H9 (cell line): ENCODE measurements at regions not wholly inside any gene's neighbourhood (a gene's known extent, or its start where the extent isn't known, plus 50 kb on each side); places are given as distances from the start of the nearest gene placed in this dataset.

Source experiments
- DNase-seq: peaks from one replicate; pipeline ENCODE4 v3.0.0-alpha.2; 2017
- H2AFZ ChIP-seq: one replicate; pipeline ENCODE4 v1.6.1; 2013; ENCODE audit warnings: mild to moderate bottlenecking, low read length, control low read depth, moderate library complexity
- H2AK5ac ChIP-seq: 2 replicates; pipeline ENCODE4 v1.6.1; 2013; ENCODE audit warnings: low read length, control low read depth, mixed read lengths; ENCODE audit not compliant: insufficient read length
- H2BK120ac ChIP-seq: one replicate; pipeline ENCODE4 v1.6.1; 2013; ENCODE audit warnings: low read depth, mild to moderate bottlenecking, low read length, control low read depth, inconsistent platforms; ENCODE audit not compliant: poor library complexity, severe bottlenecking
- H2BK12ac ChIP-seq: 2 replicates; pipeline ENCODE4 v1.6.1; 2013; ENCODE audit warnings: low read length, control low read depth, mixed read lengths, low read depth; ENCODE audit not compliant: insufficient read length
- H2BK15ac ChIP-seq: 2 replicates; pipeline ENCODE4 v1.6.1; 2013; ENCODE audit warnings: low read depth, low read length, control low read depth
- H2BK20ac ChIP-seq: one replicate; pipeline ENCODE4 v1.6.1; 2013; ENCODE audit warnings: low read depth, mild to moderate bottlenecking, low read length, control low read depth, inconsistent platforms; ENCODE audit not compliant: poor library complexity, severe bottlenecking
- H2BK5ac ChIP-seq: 2 replicates; pipeline ENCODE4 v1.6.1; 2013; ENCODE audit warnings: low read length, control low read depth, mixed read lengths; ENCODE audit not compliant: insufficient read length
- H3K14ac ChIP-seq: 2 replicates; pipeline ENCODE4 v1.6.1; 2013; ENCODE audit warnings: low read length, control low read depth; ENCODE audit not compliant: insufficient read depth
- H3K18ac ChIP-seq: 2 replicates; pipeline ENCODE4 v1.6.1; 2013; ENCODE audit warnings: low read depth, mild to moderate bottlenecking, mixed read lengths, low read length, control low read depth; ENCODE audit not compliant: insufficient read length
- H3K23ac ChIP-seq: 2 replicates; pipeline ENCODE4 v1.6.1; 2013; ENCODE audit warnings: low read length, control low read depth, mixed read lengths, low read depth; ENCODE audit not compliant: insufficient read length
- H3K23me2 ChIP-seq: 2 replicates; pipeline ENCODE4 v1.6.1; 2013; ENCODE audit warnings: low read depth, mild to moderate bottlenecking, mixed read lengths, low read length, control low read depth; ENCODE audit not compliant: insufficient read length, poor library complexity, severe bottlenecking
- H3K27ac ChIP-seq: 2 replicates; pipeline ENCODE4 v1.5.1; 2013; ENCODE audit warnings: low read length, control low read depth, mixed read lengths, low read depth; ENCODE audit not compliant: insufficient read length
- H3K27me3 ChIP-seq: 2 replicates; pipeline ENCODE4 v1.6.1; 2013; ENCODE audit warnings: low read length, control low read depth, inconsistent platforms; ENCODE audit not compliant: insufficient read depth
- H3K4ac ChIP-seq: 2 replicates; pipeline ENCODE4 v1.6.1; 2013; ENCODE audit warnings: low read depth, mild to moderate bottlenecking, control low read depth, inconsistent platforms, low read length, moderate library complexity
- H3K4me1 ChIP-seq: 2 replicates; pipeline ENCODE4 v1.6.1; 2013; ENCODE audit warnings: low read length, control low read depth, inconsistent platforms; ENCODE audit not compliant: insufficient read depth
- H3K4me2 ChIP-seq: 2 replicates; pipeline ENCODE4 v1.6.1; 2013; ENCODE audit warnings: low read length, control low read depth, mixed read lengths; ENCODE audit not compliant: insufficient read length, insufficient read depth
- H3K56ac ChIP-seq: 2 replicates; pipeline ENCODE4 v1.6.1; 2013; ENCODE audit warnings: low read depth, mild to moderate bottlenecking, mixed read lengths, low read length, control low read depth; ENCODE audit not compliant: insufficient read length
- H3K79me1 ChIP-seq: 2 replicates; pipeline ENCODE4 v1.6.1; 2013; ENCODE audit warnings: low read depth, mild to moderate bottlenecking, moderate library complexity, low read length, control low read depth, inconsistent platforms; ENCODE audit not compliant: insufficient read depth, poor library complexity, severe bottlenecking
- H3K79me2 ChIP-seq: 2 replicates; pipeline ENCODE4 v1.6.1; 2013; ENCODE audit warnings: low read length, control low read depth, inconsistent platforms; ENCODE audit not compliant: insufficient read depth
- H3K9ac ChIP-seq: 2 replicates; pipeline ENCODE4 v1.6.1; 2013; ENCODE audit warnings: low read length, control low read depth, mixed read lengths; ENCODE audit not compliant: insufficient read length; ENCODE audit errors: extremely low read depth
- H3K9me3 ChIP-seq: one replicate; pipeline ENCODE4 v1.6.1; 2013; ENCODE audit warnings: low read depth, low read length, inconsistent platforms; ENCODE audit not compliant: control insufficient read depth
- H3T11ph ChIP-seq: one replicate; pipeline ENCODE4 v1.6.1; 2013; ENCODE audit warnings: mild to moderate bottlenecking, low read length, control low read depth, inconsistent platforms
- H4K20me1 ChIP-seq: one replicate; pipeline ENCODE4 v1.6.1; 2013; ENCODE audit not compliant: control insufficient read depth, insufficient read length, insufficient read depth
- H4K5ac ChIP-seq: 2 replicates; pipeline ENCODE4 v1.6.1; 2013; ENCODE audit warnings: low read depth, mild to moderate bottlenecking, mixed read lengths, low read length, control low read depth; ENCODE audit not compliant: insufficient read length
- H4K8ac ChIP-seq: replicated peaks from 2 replicates; pipeline ENCODE4 v1.6.1; 2013; ENCODE audit warnings: low read length, control low read depth, mixed read lengths, low read depth; ENCODE audit not compliant: insufficient read length
- H4K91ac ChIP-seq: 2 replicates; pipeline ENCODE4 v1.6.1; 2013; ENCODE audit warnings: low read depth, mild to moderate bottlenecking, moderate library complexity, mixed read lengths, low read length, control low read depth; ENCODE audit not compliant: insufficient read length
- H3K27ac Mint-ChIP-seq, 3 experiments: 2 replicates in 2 of 3; 3 replicates in 1 of 3; pipeline ENCODE4 v1.8.0; 2020 to 2021; ENCODE audit warnings: mixed read lengths in 3 of 3, mild to moderate bottlenecking in 1 of 3, moderate library complexity in 1 of 3
- H3K27me3 Mint-ChIP-seq: 2 replicates; pipeline ENCODE4 v1.8.0; 2021; ENCODE audit warnings: low read depth, mild to moderate bottlenecking, moderate library complexity, mixed read lengths
- H3K36me3 Mint-ChIP-seq, 3 experiments: 2 replicates in 2 of 3; 3 replicates in 1 of 3; pipeline ENCODE4 v1.8.0; 2020 to 2021; ENCODE audit warnings: low read depth in 3 of 3, mixed read lengths in 3 of 3; ENCODE audit not compliant: insufficient read depth in 1 of 3
- H3K4me1 Mint-ChIP-seq, 2 experiments: 2 replicates each; pipeline ENCODE4 v1.8.0; 2020; ENCODE audit warnings: mixed read lengths in 2 of 2
- H3K4me3 Mint-ChIP-seq, 2 experiments: 2 replicates in 1 of 2; 3 replicates in 1 of 2; pipeline ENCODE4 v1.8.0; 2020 to 2021; ENCODE audit warnings: mild to moderate bottlenecking in 2 of 2, mixed read lengths in 2 of 2, moderate library complexity in 1 of 2
- H3K9me3 Mint-ChIP-seq, 2 experiments: 2 replicates in 1 of 2; 3 replicates in 1 of 2; pipeline ENCODE4 v1.8.0; 2020; ENCODE audit warnings: mild to moderate bottlenecking in 2 of 2, mixed read lengths in 2 of 2, moderate library complexity in 1 of 2
- WGBS: extraction: QIAGEN DNeasy Blood & Tissue Kit; methylation state at CpG from one replicate; pipeline ENCODE4 v1.1.7; 2013; ENCODE audit warnings: missing lambda C conversion rate, low lambda C conversion rate, mixed read lengths; ENCODE audit not compliant: insufficient read length; ENCODE audit errors: extremely low coverage; 5-methylcytosine and 5-hydroxymethylcytosine counted together
- TF ChIP-seq, protein P1 (sequence below): fragments of 200-600 bp; sonication (generic); conservative IDR thresholded peaks from 3 replicates; pipeline ENCODE4 v1.8.0; 2021; ENCODE audit warnings: antibody characterized with exemption, mild to moderate bottlenecking

DNA sequence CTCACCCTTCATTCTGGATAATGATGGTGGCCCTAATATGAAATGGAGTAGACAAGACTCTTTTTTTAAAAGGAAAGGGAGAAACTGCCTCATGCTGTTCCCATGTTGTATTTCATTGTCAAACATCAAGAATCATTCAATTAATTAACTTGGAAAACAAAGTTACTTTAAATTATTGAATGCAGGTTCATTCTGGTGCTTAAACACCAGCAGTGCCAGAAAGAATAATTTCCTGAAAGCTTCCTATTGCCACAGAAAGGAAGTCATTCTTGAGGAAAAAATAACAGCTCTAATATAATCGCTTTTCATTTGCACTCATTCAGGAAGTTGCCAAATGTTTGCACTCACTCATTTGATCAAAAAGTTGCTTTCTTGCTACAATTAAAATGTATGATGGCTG is 497.1 kb upstream of the CDH11 start:
- H3K27me3 Mint-ChIP-seq: peaks cover 8% of the 10 kb centered on the region
- H3K27ac ChIP-seq: no peak overlapping the region
- peaks cover 0 to 2% of the 10 kb centered on the region in 2 experiments; a peak in 2 of 5 replicates for H3K9me3 Mint-ChIP-seq
- no peak overlapping the region for H3K4me3 Mint-ChIP-seq
- no peak overlapping the region for H3K9ac ChIP-seq
- H3K9me3 ChIP-seq: no peaks in the 10 kb centered on the region
- no peak overlapping the region for H3K4ac ChIP-seq
- H3K36me3 Mint-ChIP-seq: no peaks in the 10 kb centered on the region
- H3K14ac ChIP-seq: no peak overlapping the region
- H3K23ac ChIP-seq: no peak overlapping the region
- no peak overlapping the region for H2AK5ac ChIP-seq
- H4K91ac ChIP-seq: no peak overlapping the region
- H2BK12ac ChIP-seq: no peak overlapping the region
- H3K79me1 ChIP-seq: no peaks in the 10 kb centered on the region
- no peaks in the 10 kb centered on the region for H3K23me2 ChIP-seq
- no peaks in the 10 kb centered on the region for H3K79me2 ChIP-seq
- no peak overlapping the region for H2BK15ac ChIP-seq
- TF ChIP-seq, protein P1, sequence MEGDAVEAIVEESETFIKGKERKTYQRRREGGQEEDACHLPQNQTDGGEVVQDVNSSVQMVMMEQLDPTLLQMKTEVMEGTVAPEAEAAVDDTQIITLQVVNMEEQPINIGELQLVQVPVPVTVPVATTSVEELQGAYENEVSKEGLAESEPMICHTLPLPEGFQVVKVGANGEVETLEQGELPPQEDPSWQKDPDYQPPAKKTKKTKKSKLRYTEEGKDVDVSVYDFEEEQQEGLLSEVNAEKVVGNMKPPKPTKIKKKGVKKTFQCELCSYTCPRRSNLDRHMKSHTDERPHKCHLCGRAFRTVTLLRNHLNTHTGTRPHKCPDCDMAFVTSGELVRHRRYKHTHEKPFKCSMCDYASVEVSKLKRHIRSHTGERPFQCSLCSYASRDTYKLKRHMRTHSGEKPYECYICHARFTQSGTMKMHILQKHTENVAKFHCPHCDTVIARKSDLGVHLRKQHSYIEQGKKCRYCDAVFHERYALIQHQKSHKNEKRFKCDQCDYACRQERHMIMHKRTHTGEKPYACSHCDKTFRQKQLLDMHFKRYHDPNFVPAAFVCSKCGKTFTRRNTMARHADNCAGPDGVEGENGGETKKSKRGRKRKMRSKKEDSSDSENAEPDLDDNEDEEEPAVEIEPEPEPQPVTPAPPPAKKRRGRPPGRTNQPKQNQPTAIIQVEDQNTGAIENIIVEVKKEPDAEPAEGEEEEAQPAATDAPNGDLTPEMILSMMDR: no peak
- H4K20me1 ChIP-seq: no peaks in the 10 kb centered on the region
- no peak overlapping the region for H4K5ac ChIP-seq
- H3K4me1 Mint-ChIP-seq: no peaks in the 10 kb centered on the region
- no peak overlapping the region for H4K8ac ChIP-seq
- no peaks in the 10 kb centered on the region for H3K4me1 ChIP-seq
- H2AFZ ChIP-seq: no peak overlapping the region
- no peak overlapping the region for H3K27ac Mint-ChIP-seq
- no peak overlapping the region for H3K4me2 ChIP-seq
- H3K56ac ChIP-seq: no peak overlapping the region
- no peak overlapping the region for H2BK20ac ChIP-seq
- H2BK120ac ChIP-seq: no peak overlapping the region
- no peak overlapping the region for H3T11ph ChIP-seq
- H3K27me3 ChIP-seq: no peaks in the 10 kb centered on the region; the same call in 1 of the 2 replicates
- no peak overlapping the region for H3K18ac ChIP-seq
- no peak for DNase-seq
- no CpG with 5 or more reads among the region's 1 CpG for WGBS
- no peak overlapping the region for H2BK5ac ChIP-seq
